Hepatocyte (in vitro differentiated cells): ENCODE measurements at regions not wholly inside any gene's neighbourhood (a gene's known extent, or its start where the extent isn't known, plus 50 kb on each side); places are given as distances from the start of the nearest gene placed in this dataset.

ENCODE experiments used
- CTCF ChIP-seq: fragments of 200-600 bp; sonication (generic); IDR thresholded peaks from 2 replicates; pipeline ENCODE4 v1.5.1; 2016; ENCODE audit warnings: antibody characterized with exemption, mild to moderate bottlenecking; ENCODE audit not compliant: poor library complexity
- EZH2 ChIP-seq: fragments of 200-600 bp; sonication (generic); IDR thresholded peaks from 2 replicates; pipeline ENCODE4 v1.6.1; 2016; ENCODE audit warnings: antibody characterized with exemption, mild to moderate bottlenecking, borderline replicate concordance
- EZH2phosphoT487 ChIP-seq: fragments of 200-600 bp; sonication (generic); IDR thresholded peaks from one replicate; pipeline ENCODE4 v1.6.1; 2018; ENCODE audit warnings: antibody characterized with exemption, mild to moderate bottlenecking, low read depth, moderate library complexity; ENCODE audit not compliant: unreplicated experiment, severe bottlenecking

- TF ChIP-seq CTCF, result no peak
- TF ChIP-seq EZH2, result no peak
- no peak for TF ChIP-seq EZH2phosphoT487
Observed at GRCh38 chr17:56717471-56717870, 116.2 kb downstream of the C17orf67 start.
